HCEC 1CT (cell line): ENCODE measurements at regions not wholly inside any gene's neighbourhood (a gene's known extent, or its start where the extent isn't known, plus 50 kb on each side); places are given as distances from the start of the nearest gene placed in this dataset.
"Not testable (repeated sequence)": the region's sequence is repeated elsewhere in the genome, so short reads cannot be mapped to it uniquely, and the experiment has no call there.

Source experiments
- DNase-seq: peaks from one replicate; pipeline ENCODE4 v3.0.0-alpha.2; 2017

DNA sequence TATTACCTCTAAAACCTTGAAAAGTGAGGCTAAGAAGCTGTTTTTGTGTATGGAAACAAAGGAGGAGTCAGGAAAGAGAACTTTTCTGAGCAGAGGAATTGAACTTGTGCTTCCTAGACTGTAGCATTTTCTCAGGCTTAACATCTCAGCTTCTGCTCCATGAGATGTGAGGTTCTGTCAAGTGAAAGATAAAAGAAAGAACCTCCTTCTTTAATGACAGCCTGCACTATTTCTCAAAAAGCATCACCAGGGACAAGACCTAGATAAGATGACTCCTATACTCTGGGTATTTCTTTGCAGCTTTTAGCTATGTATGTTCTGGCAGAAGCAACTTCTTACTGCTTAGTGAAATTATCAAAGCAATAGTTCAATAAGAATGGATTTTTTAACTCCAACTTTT is 87.6 kb upstream of the KCNQ5 start:
- no peak for DNase-seq

DNA sequence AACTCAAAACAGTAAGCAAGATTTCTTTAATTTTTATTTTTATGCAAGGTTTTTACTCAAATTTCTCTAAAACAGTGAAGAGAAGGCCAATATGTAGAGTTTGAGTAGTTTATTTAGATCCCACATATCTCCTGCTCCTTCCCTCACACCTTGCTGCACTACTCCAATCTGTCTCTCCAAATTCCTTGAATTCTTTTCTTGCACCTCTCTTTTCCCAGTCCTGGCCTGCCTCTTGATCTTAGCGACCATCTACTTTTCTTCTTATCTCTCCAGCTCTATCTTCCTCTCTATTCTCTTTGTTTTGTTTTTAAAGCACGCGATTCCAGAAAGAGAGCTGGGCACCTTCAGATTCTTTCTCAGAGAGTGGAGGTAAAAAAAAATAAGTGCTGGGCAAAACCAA is 86.7 kb upstream of the KCNQ5 start:
- DNase-seq = no peak

DNA sequence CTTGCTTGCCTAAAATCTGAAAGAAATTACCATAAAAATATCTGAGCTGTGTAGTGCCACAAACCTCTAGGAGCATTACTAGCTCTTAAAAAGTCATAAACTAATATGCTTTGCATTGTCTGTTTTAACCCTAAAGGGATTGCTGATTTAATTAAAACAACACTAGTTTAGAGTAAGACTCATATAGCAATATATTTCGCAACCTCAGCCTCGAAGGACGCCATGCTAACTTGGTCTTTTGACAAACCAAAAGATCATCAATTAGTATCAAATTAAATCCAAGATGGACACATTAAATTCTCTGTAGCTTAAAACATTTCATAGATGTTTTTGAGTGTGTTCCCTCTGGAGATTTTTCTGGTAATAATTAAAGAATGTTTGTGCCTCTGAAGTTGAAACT is 74.8 kb upstream of the KCNQ5 start:
- DNase-seq = no peak

DNA sequence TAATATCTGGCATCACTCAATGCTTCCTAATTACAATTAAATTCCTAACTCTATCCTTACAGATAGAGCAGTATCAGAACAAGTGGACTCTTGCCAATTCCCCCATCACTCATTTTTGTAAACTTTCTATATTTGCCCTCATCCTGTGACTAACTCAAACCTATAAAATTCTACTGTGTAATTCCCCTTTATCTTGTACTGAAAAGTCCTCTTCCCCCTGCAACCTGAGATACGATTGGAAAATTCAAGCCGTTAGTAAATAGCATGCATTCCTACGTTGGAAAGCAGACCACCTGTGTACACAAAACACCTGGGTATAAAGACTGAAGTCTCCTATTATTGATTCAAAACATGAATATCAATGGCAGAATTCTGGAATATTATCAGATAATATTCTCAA is 70.4 kb upstream of the KCNQ5 start:
- no peak for DNase-seq

DNA sequence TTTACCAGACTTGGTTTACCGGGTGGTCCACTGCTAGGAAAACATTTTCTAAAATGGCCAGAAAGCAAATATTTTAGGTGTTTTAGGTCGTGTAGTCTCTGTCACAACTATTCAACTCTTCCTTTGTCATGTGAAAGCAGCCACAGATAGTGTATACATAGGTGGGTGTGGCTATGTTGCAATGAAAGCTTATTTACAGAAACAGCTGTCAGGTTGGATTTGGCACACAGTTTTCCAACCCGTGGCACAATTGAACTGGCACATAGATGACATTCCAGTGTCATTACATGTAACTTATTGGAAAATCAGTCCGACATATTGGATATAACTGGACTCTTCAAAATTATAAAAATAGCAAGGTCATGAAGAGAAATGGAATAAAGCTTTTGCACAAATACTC is 68.9 kb upstream of the KCNQ5 start:
- DNase-seq = peak; percentile 71

DNA sequence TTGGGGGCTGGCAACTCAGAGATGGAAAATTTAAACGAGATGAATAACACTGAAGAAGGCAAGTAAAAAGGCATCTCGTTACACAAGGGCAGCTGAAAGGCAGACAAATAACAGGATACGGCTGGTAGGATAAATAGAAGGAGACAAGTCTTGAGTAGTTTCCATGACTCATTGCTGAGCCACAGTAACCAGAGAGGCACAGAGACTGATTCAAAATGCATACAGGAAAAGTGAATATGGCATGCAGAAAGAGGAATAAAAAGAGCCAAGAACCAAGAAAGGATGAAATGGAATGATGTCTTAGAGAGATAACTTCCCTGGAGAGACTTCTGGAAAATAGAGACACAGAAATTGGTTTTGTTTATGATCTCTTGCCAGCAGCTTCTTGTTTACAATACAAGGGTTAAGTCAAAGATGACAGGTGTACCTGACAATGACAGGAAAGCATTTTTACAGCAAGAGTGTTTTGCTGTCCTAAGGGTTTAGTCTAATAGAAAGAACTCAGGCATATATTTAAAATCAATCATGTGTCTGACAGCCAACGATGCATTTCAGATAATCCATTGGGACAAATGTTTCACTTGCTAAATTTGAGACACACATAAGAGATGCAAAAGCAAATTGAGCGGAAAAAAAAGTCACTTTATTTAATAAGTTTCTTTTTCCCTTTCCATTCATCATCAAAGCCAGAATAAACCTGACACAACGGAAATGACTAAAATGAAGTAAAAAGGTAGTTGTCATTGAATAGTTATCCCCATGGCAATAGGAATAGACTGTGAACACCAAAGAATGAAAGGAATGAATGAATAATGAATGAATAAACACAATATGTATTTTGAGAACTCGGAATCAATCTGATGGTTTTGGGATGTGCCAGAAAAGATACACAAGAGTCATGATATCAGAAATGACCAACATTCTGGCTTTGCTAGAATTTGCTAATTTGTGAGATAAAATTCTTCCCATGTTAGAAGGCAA is 68.0 kb upstream of the KCNQ5 start:
- DNase-seq = peak; percentile 95

DNA sequence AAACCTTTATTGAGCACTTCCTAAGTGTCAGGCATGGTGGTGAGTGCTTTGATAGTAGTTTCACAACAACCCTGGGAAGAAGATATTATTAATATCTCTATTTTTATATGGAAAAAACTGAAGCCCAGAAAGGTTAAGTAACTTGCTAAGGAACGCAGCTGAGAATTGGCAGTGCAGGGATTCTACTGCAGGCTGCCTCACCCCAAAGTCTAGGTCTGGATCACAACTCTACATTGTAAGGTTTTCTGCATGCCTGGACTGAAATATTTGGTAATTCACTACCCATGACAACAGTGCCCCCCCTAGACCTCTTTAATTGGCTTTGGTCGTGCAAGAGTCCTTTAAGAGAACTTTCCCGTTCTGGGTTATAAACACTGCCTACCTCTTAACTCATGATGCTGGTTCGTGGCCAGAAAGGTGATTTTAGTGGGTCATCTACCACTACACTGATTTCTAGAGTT is 67.1 kb upstream of the KCNQ5 start:
- DNase-seq = peak; percentile 60

DNA sequence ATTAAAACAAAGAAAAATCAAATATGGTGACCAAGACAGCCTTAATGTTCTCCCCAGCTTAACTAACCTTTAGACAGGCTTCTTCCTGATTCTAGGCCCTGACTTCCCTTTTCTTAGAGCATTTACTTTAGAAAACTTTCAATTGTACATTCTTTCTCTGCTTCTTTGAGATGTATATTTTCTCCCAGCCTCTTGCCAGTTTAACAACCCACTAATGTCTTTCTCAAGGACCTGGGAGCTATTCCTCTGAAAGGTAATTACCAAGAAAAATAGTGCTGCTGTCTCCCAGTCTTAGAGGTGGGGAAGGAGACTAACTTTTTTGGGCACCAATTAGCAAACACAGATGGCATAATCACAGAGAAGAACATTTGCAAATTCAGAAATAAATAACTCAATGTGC is 62.8 kb upstream of the KCNQ5 start:
- DNase-seq = no peak

DNA sequence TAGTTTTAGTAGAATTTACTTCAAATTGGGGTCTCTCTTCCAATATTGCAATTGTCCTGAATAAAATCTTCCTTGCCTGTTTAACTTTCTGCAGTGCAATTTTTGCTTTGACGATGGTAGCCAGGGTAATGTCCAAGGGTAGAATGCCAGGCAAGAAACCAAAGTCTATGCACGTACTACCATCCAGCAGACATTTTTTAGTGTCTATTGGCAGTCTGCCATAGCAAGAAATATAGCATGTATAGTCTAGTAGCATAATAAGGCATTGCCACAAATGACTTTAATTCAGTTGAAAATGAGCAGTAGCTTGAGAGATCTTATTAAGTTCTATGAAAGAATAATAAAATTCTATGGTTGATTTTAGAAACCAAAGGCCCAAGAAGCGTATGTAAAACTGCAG is 62.3 kb upstream of the KCNQ5 start:
- no peak for DNase-seq

DNA sequence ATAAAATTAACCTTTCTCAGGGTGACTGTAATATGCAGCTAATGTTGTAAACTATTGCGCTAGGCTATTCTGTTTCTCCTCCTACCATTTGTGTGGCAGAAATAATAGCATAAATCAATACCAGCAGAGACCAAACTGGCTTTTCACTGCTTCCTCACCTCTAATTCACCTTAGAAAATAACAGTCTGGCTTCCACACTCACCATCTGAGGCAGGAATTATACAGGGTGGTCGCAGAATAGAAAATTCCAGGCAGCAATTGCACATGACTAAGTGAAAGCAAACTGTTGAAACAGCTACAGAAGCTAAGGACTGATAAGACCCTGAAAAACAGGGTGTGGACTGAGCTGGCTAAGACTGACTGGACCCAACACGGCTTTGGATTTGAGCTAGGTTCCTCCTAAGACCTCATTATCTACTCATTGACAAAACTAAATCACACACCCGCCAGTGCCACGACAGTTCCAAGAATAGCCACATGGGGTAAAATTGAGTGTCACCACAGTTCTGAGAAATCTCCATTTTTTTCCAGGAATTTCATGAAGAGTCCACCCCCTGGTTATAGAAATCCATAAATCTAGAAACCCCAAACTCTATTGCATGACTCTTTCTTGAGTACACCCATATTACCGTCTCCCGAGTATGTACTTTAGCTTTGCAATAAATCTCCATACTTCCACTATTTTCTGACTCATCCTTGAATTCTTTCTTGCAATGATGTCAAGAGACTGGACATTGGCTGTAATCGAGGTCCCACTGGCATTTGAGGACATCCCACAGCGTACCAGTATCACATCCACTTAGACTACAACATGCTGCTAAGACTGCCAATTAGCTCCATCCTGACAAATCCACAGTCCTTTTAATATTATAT is 60.9 kb upstream of the KCNQ5 start:
- peak; percentile 3 for DNase-seq

DNA sequence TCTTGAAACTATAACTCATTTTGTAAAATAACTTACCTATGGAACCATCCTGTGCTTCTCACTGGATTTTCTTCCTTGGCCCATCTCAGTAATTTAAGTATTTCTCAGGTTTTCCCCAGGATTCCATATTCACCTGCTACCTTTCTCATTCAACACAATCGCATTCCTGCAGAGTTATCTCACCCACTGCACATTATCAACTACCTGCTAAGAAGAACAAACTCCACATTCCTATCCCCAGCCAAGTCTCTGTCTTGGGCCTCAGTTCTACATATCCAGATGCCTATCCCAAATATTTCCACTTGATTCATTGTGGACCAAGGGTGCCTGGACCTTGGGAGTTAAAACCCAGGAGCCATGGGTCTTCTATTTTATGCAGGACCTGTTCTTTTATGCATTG is 60.2 kb upstream of the KCNQ5 start:
- no peak for DNase-seq

DNA sequence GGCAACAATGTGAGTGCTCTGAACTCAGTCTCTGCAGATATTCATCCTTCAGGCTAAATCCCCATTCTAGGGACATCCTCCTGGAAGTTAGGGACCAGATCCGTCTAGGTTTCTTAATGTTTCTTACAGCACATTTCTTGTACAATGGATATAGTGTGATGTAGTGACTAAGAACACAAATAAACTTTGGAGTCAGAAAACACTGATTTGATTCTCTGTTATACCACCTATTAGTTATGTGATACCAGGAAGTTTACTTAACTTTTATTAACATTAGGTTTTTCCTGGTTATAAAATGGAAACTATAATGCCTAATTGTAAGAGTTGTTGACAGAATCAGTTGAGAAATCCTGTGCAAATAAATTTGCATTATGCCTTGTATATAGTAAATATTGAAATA is 57.6 kb upstream of the KCNQ5 start:
- DNase-seq = no peak

DNA sequence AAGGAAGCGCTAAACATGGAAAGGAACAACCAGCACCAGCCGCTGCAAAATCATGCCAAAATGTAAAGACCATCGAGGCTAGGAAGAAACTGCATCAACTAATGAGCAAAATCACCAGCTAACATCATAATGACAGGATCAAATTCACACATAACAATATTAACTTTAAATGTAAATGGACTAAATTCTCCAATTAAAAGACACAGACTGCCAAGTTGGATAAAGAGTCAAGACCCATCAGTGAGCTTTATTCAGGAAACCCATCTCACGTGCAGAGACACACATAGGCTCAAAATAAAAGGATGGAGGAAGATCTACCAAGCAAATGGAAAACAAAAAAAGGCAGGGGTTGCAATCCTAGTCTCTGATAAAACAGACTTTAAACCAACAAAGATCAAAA is 49.9 kb upstream of the KCNQ5 start:
- DNase-seq = not testable (repeated sequence)
